DOHH2 (cell line): ENCODE measurements at regions not wholly inside any gene's neighbourhood (a gene's known extent, or its start where the extent isn't known, plus 50 kb on each side); places are given as distances from the start of the nearest gene placed in this dataset.

ENCODE experiments used
- H3F3A ChIP-seq: fragments of 200-600 bp; sonication (generic), shearing (Covaris generic); 2 replicates; pipeline ENCODE4 v1.6.0; 2016; ENCODE audit warnings: antibody characterized with exemption, mild to moderate bottlenecking; ENCODE audit not compliant: control insufficient read depth, insufficient read depth
- H3K27ac ChIP-seq: fragments of 200-600 bp; sonication (generic); 2 replicates; pipeline ENCODE4 v1.5.1; 2014; ENCODE audit warnings: low read depth, mild to moderate bottlenecking, low read length, moderate library complexity
- H3K27me3 ChIP-seq: fragments of 200-600 bp; sonication (generic); 2 replicates; pipeline ENCODE4 v1.6.1; 2014; ENCODE audit warnings: mild to moderate bottlenecking, low read length, mixed read lengths; ENCODE audit not compliant: control insufficient read depth
- H3K36me3 ChIP-seq: fragments of 200-600 bp; sonication (generic); 2 replicates; pipeline ENCODE4 v1.6.1; 2014; ENCODE audit warnings: mild to moderate bottlenecking, low read length, moderate library complexity, mixed read lengths; ENCODE audit not compliant: control insufficient read depth
- H3K4me1 ChIP-seq: fragments of 200-600 bp; sonication (generic); 2 replicates; pipeline ENCODE4 v1.6.1; 2014; ENCODE audit warnings: mild to moderate bottlenecking, low read length, mixed read lengths; ENCODE audit not compliant: control insufficient read depth
- H3K4me2 ChIP-seq: fragments of 200-600 bp; sonication (generic); 2 replicates; pipeline ENCODE4 v1.6.0; 2014; ENCODE audit warnings: mild to moderate bottlenecking, low read length, moderate library complexity
- H3K4me3 ChIP-seq: fragments of 200-600 bp; sonication (generic); 2 replicates; pipeline ENCODE4 v1.5.1; 2014; ENCODE audit warnings: mild to moderate bottlenecking, low read length, mixed read lengths
- H3K79me2 ChIP-seq: fragments of 200-600 bp; sonication (generic); 2 replicates; pipeline ENCODE4 v1.6.1; 2014; ENCODE audit warnings: mild to moderate bottlenecking, low read length, mixed read lengths; ENCODE audit not compliant: control insufficient read depth
- H3K9me2 ChIP-seq: fragments of 200-600 bp; sonication (generic); replicated peaks from 2 replicates; pipeline ENCODE4 v1.6.1; 2014; ENCODE audit warnings: mild to moderate bottlenecking, low read length, mixed read lengths; ENCODE audit not compliant: control insufficient read depth
- H3K9me3 ChIP-seq: fragments of 200-600 bp; sonication (generic); 2 replicates; pipeline ENCODE4 v1.6.1; 2014; ENCODE audit warnings: antibody characterized with exemption, low read length, mixed read lengths; ENCODE audit not compliant: control insufficient read depth, insufficient read depth
- H4K20me1 ChIP-seq: fragments of 200-600 bp; sonication (generic); 2 replicates; pipeline ENCODE4 v1.6.0; 2014; ENCODE audit warnings: low read depth, mild to moderate bottlenecking, antibody characterized with exemption, low read length, moderate library complexity; ENCODE audit not compliant: control insufficient read depth, insufficient read depth
- CTCF ChIP-seq: fragments of 200-600 bp; sonication (generic); IDR thresholded peaks from one replicate; pipeline ENCODE4 v1.5.1; 2014; ENCODE audit warnings: antibody characterized with exemption, mild to moderate bottlenecking, low read depth, low read length; ENCODE audit not compliant: poor library complexity, severe bottlenecking
- EZH2phosphoT487 ChIP-seq: fragments of 200-600 bp; sonication (generic); IDR thresholded peaks from 2 replicates; pipeline ENCODE4 v1.6.1; 2017; ENCODE audit warnings: borderline replicate concordance, mild to moderate bottlenecking, antibody characterized with exemption, low read length, moderate library complexity, mixed read lengths

GRCh38 chr9:135340143-135340655, 139.4 kb upstream of the PPP1R26 start:
- Histone ChIP-seq H3K4me1 (no peaks in the 10 kb centered on the region), H3K27me3 (no peaks in the 10 kb centered on the region), H3K4me3 (no peak overlapping the region), H3K4me2 (no peak overlapping the region), H3F3A (no peaks in the 10 kb centered on the region), H3K36me3 (no peaks in the 10 kb centered on the region), H3K79me2 (no peaks in the 10 kb centered on the region), H3K9me2 (no peaks in the 10 kb centered on the region), H4K20me1 (no peaks in the 10 kb centered on the region), H3K27ac (no peak overlapping the region), H3K9me3 (no peaks in the 10 kb centered on the region)
- TF ChIP-seq CTCF (no peak), EZH2phosphoT487 (no peak)

- no peak overlapping the region for H3K27ac ChIP-seq
- no peaks in the 10 kb centered on the region for H3K79me2 ChIP-seq
- no peaks in the 10 kb centered on the region for H3K4me1 ChIP-seq
- no peak overlapping the region for H3K4me2 ChIP-seq
- H4K20me1 ChIP-seq: no peaks in the 10 kb centered on the region
- TF ChIP-seq CTCF: no peak
- TF ChIP-seq EZH2phosphoT487: no peak
- H3K27me3 ChIP-seq: no peaks in the 10 kb centered on the region
- H3K9me2 ChIP-seq: no peaks in the 10 kb centered on the region
- no peaks in the 10 kb centered on the region for H3K36me3 ChIP-seq
- H3F3A ChIP-seq: no peaks in the 10 kb centered on the region
- no peaks in the 10 kb centered on the region for H3K9me3 ChIP-seq
- H3K4me3 ChIP-seq: no peak overlapping the region
Measured at GRCh38 chr9:135340726-135341475, 138.7 kb upstream of the PPP1R26 start.

GRCh38 chr9:135341612-135342169, 137.9 kb upstream of the PPP1R26 start:
- H3F3A ChIP-seq: no peaks in the 10 kb centered on the region
- H3K27me3 ChIP-seq: no peaks in the 10 kb centered on the region
- no peaks in the 10 kb centered on the region for H3K9me3 ChIP-seq

More at GRCh38 chr9:135341612-135342169, 137.9 kb upstream of the PPP1R26 start:
- TF ChIP-seq CTCF (no peak), EZH2phosphoT487 (no peak)
- Histone ChIP-seq H3K4me1 (no peaks in the 10 kb centered on the region), H4K20me1 (no peaks in the 10 kb centered on the region), H3K36me3 (no peaks in the 10 kb centered on the region), H3K79me2 (no peaks in the 10 kb centered on the region), H3K4me2 (no peak overlapping the region), H3K4me3 (no peak overlapping the region), H3K27ac (no peak overlapping the region), H3K9me2 (no peaks in the 10 kb centered on the region)
